Mammary epithelial cell (primary cell): ENCODE measurements at regions not wholly inside any gene's neighbourhood (a gene's known extent, or its start where the extent isn't known, plus 50 kb on each side); places are given as distances from the start of the nearest gene placed in this dataset.

ENCODE experiments used
- EZH2 ChIP-seq: IDR thresholded peaks from 2 replicates; pipeline ENCODE4 v1.6.1; 2012; ENCODE audit warnings: low read length, inconsistent platforms, borderline replicate concordance
- TF ChIP-seq, protein P1 (sequence below), 2 donors: IDR thresholded peaks in 1 of 2; conservative IDR thresholded peaks in 1 of 2; 2 replicates each; pipeline ENCODE4 v1.5.1; 2011 to 2012; ENCODE audit warnings: inconsistent platforms in 2 of 2, low read length in 2 of 2, mild to moderate bottlenecking in 2 of 2, control low read depth in 1 of 2, low read depth in 1 of 2; ENCODE audit not compliant: insufficient read depth in 1 of 2; ENCODE audit errors: extremely low read depth in 1 of 2

DNA sequence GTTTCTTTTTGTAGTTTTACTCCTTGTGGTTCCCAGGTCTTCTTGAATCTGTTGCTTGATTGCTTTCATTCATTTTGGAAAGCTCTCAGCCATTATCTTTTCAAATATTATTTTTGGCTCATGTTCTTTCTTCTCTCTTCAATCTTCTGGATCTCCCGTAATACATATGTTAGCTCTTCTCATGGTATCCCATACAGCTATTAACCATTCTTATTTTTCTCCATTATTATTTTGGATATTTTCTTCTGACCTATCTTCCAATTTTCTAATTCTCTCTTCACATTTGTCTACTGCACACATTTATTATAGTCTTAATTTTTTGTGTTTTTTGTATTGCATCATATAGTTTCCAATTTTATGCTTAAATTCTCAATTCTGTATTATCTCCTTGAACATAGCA is 123.9 kb upstream of the ARID2 start:
- TF ChIP-seq, protein P1, sequence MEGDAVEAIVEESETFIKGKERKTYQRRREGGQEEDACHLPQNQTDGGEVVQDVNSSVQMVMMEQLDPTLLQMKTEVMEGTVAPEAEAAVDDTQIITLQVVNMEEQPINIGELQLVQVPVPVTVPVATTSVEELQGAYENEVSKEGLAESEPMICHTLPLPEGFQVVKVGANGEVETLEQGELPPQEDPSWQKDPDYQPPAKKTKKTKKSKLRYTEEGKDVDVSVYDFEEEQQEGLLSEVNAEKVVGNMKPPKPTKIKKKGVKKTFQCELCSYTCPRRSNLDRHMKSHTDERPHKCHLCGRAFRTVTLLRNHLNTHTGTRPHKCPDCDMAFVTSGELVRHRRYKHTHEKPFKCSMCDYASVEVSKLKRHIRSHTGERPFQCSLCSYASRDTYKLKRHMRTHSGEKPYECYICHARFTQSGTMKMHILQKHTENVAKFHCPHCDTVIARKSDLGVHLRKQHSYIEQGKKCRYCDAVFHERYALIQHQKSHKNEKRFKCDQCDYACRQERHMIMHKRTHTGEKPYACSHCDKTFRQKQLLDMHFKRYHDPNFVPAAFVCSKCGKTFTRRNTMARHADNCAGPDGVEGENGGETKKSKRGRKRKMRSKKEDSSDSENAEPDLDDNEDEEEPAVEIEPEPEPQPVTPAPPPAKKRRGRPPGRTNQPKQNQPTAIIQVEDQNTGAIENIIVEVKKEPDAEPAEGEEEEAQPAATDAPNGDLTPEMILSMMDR (conservative IDR thresholded peaks at IDR 0.05 in 1 of 2, IDR thresholded peaks at IDR 0.05 in 1 of 2; ENCODE audit: extremely low read depth in 1 of 2, insufficient read depth in 1 of 2, low read depth in 1 of 2, low read length in 2 of 2): no peak
- no peak for TF ChIP-seq EZH2
